CD14-positive monocyte (primary cell): ENCODE measurements at regions not wholly inside any gene's neighbourhood (a gene's known extent, or its start where the extent isn't known, plus 50 kb on each side); places are given as distances from the start of the nearest gene placed in this dataset. TPM values are rescaled to one million over a fixed set of nuclear protein-coding genes. Genes with fewer than 3 reads are reported as not detected.

Source experiments
- DNase-seq, 3 donors: peaks; one replicate each; pipeline ENCODE4 v3.0.0-alpha.2; 2011 to 2022
- H2AFZ ChIP-seq: 2 replicates; pipeline ENCODE4 v1.6.0; 2012; ENCODE audit warnings: mild to moderate bottlenecking, low read depth, low read length, inconsistent platforms; ENCODE audit not compliant: insufficient read depth, poor library complexity, severe bottlenecking
- H3K27ac ChIP-seq, 2 donors: 1 replicate in 1 of 2; 2 replicates in 1 of 2; pipeline ENCODE4 v1.5.1; 2012 to 2013; ENCODE audit warnings: low read length in 2 of 2, control low read depth in 1 of 2, inconsistent platforms in 1 of 2, low read depth in 1 of 2, mild to moderate bottlenecking in 1 of 2
- H3K27me3 ChIP-seq, 2 donors: one replicate each; pipeline versions ENCODE4 v1.6.0 to v1.6.1; 2011 to 2013; ENCODE audit warnings: low read length in 2 of 2; ENCODE audit not compliant: control insufficient read depth in 2 of 2, insufficient read depth in 2 of 2
- H3K36me3 ChIP-seq, 2 donors: replicated peaks in 1 of 2; 1 replicate in 1 of 2; 2 replicates in 1 of 2; pipeline versions ENCODE4 v1.5.1 to v1.6.1; 2012 to 2013; ENCODE audit warnings: low read length in 2 of 2, control low read depth in 1 of 2, inconsistent platforms in 1 of 2, mild to moderate bottlenecking in 1 of 2; ENCODE audit not compliant: insufficient read depth in 2 of 2, control insufficient read depth in 1 of 2
- H3K4me1 ChIP-seq, 2 donors: 1 replicate in 1 of 2; 2 replicates in 1 of 2; pipeline versions ENCODE4 v1.5.1 to v1.6.1; 2012 to 2013; ENCODE audit warnings: low read length in 2 of 2, control low read depth in 1 of 2, inconsistent platforms in 1 of 2, mild to moderate bottlenecking in 1 of 2, moderate library complexity in 1 of 2; ENCODE audit not compliant: insufficient read depth in 2 of 2, control insufficient read depth in 1 of 2
- H3K4me2 ChIP-seq: replicated peaks from 2 replicates; pipeline ENCODE3; 2012; ENCODE audit warnings: low read length, moderate library complexity, mild to moderate bottlenecking; ENCODE audit not compliant: poor library complexity, severe bottlenecking; ENCODE audit errors: extremely low read depth
- H3K4me3 ChIP-seq, 3 experiments: fragments of 200-600 bp in 1 of 3; sonication (generic) in 1 of 3; replicated peaks in 1 of 3; 1 replicate in 2 of 3; 2 replicates in 1 of 3; pipeline ENCODE4 v1.5.1; 2011 to 2013; ENCODE audit warnings: low read length in 3 of 3, mild to moderate bottlenecking in 3 of 3, control low read depth in 2 of 3, low read depth in 2 of 3, inconsistent platforms in 1 of 3, moderate library complexity in 1 of 3
- H3K79me2 ChIP-seq: 2 replicates; pipeline ENCODE4 v1.6.0; 2012; ENCODE audit warnings: mild to moderate bottlenecking, control low read depth, inconsistent platforms, low read length, moderate library complexity; ENCODE audit not compliant: insufficient read depth
- H3K9ac ChIP-seq: 2 replicates; pipeline ENCODE4 v1.6.0; 2017; ENCODE audit warnings: low read length, mild to moderate bottlenecking; ENCODE audit not compliant: insufficient read depth, poor library complexity, severe bottlenecking
- H3K9me3 ChIP-seq, 2 donors: replicated peaks in 1 of 2; 1 replicate in 1 of 2; 2 replicates in 1 of 2; pipeline versions ENCODE4 v1.5.1 to v1.6.1; 2012 to 2013; ENCODE audit warnings: low read length in 2 of 2, control low read depth in 1 of 2; ENCODE audit not compliant: control insufficient read depth in 1 of 2, insufficient read depth in 1 of 2
- H4K20me1 ChIP-seq: 2 replicates; pipeline ENCODE4 v1.6.0; 2012; ENCODE audit warnings: mild to moderate bottlenecking, low read length, control low read depth, moderate library complexity; ENCODE audit not compliant: insufficient read depth
- H3K27ac Mint-ChIP-seq, 7 donors: one replicate each; pipeline ENCODE4 v1.8.0; 2020; ENCODE audit warnings: mild to moderate bottlenecking in 7 of 7, mixed read lengths in 7 of 7, moderate library complexity in 6 of 7, inconsistent platforms in 2 of 7
- H3K27me3 Mint-ChIP-seq, 3 donors: one replicate each; pipeline ENCODE4 v1.8.0; 2021 to 2022; ENCODE audit warnings: low read depth in 3 of 3, mild to moderate bottlenecking in 3 of 3, mixed read lengths in 3 of 3, moderate library complexity in 3 of 3, inconsistent platforms in 1 of 3
- H3K36me3 Mint-ChIP-seq, 2 donors: one replicate each; pipeline ENCODE4 v1.8.0; 2020; ENCODE audit warnings: mixed read lengths in 2 of 2, inconsistent platforms in 1 of 2, mild to moderate bottlenecking in 1 of 2
- H3K4me1 Mint-ChIP-seq: one replicate; pipeline ENCODE4 v1.8.0; 2020; ENCODE audit warnings: mild to moderate bottlenecking, mixed read lengths
- H3K4me3 Mint-ChIP-seq, 2 donors: one replicate each; pipeline ENCODE4 v1.8.0; 2020; ENCODE audit warnings: mild to moderate bottlenecking in 2 of 2, mixed read lengths in 2 of 2, moderate library complexity in 1 of 2
- H3K9me3 Mint-ChIP-seq, 7 donors: one replicate each; pipeline ENCODE4 v1.8.0; 2020 to 2022; ENCODE audit warnings: mixed read lengths in 7 of 7, mild to moderate bottlenecking in 6 of 7, moderate library complexity in 6 of 7, inconsistent platforms in 2 of 7
- CTCF ChIP-seq: fragments of 200-600 bp; IDR thresholded peaks from one replicate; pipeline ENCODE4 v1.8.0; 2022; ENCODE audit warnings: antibody characterized with exemption, mild to moderate bottlenecking
- WGBS: methylation state at CpG from one replicate; pipeline ENCODE4 v1.1.5; 2013; ENCODE audit warnings: missing lambda C conversion rate; ENCODE audit not compliant: insufficient coverage; 5-methylcytosine and 5-hydroxymethylcytosine counted together
- intact Hi-C, 2 donors: fragments of 100-400 bp; cut with micrococcal nuclease; formaldehyde crosslinking; loops; one replicate each; pipeline versions ENCODE4 v1.15.0 to v1.15.1; 2023
- small RNA-seq: library from RNA; depleted of rRNA; stranded (forward); fragments of <200 nt; gene quantifications from one replicate; pipeline ENCODE3, GENCODE V24; 2012; ENCODE audit warnings: low read depth; ENCODE audit not compliant: insufficient read length

- no peak overlapping the region for H2AFZ ChIP-seq
- no peak for TF ChIP-seq CTCF
- no peak for DNase-seq
- Mint-ChIP-seq H3K4me3 (no peak overlapping the region), H3K9me3 (peaks cover under 1 to 10% (median 2%) of the 10 kb centered on the region in 7 donors), H3K27me3 (peaks cover 0 to 4% (median 0%) of the 10 kb centered on the region in 3 donors), H3K36me3 (no peaks in the 10 kb centered on the region), H3K4me1 (no peaks in the 10 kb centered on the region), H3K27ac (no peak overlapping the region)
- no peaks in the 10 kb centered on the region for H3K27me3 ChIP-seq
- no peaks in the 10 kb centered on the region for H3K9me3 ChIP-seq
- H3K36me3 ChIP-seq, result no peaks in the 10 kb centered on the region
- intact Hi-C loops, result no loop called here
- H3K4me3 ChIP-seq, result no peak overlapping the region
- H3K9ac ChIP-seq, result no peak overlapping the region
- no peaks in the 10 kb centered on the region for H3K4me1 ChIP-seq
- 83% methylated on average over 5 of the region's 6 CpGs for WGBS
- no peaks in the 10 kb centered on the region for H3K79me2 ChIP-seq
- no peak overlapping the region for H3K27ac ChIP-seq
- no peak overlapping the region for H3K4me2 ChIP-seq
- no peaks in the 10 kb centered on the region for H4K20me1 ChIP-seq
These were observed 53.7 kb upstream of the SLC4A10 start for GRCh38 chr2:161570424-161571050.

DNA sequence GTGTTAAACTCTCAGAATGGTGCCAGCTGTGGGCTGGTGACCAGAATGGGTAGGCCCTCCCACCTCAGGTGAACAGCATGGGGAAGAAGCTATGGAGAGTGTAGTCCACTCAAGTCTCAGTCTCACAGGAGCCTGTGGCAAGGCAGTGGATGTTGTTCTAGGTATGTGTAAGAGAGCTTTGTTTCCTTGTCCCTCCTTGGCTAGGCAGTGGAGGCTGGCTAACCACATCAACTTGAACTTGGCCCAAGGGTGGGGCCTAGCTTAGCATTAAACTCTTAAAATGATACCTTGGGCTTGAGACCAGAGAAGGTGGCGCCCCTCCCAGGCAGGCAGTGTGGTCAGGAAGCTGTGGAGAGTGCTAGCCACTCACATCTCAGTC is 53.2 kb upstream of the SLC4A10 start:
- Mint-ChIP-seq H3K4me1 (no peaks in the 10 kb centered on the region), H3K27me3 (peaks cover 0 to 4% (median 0%) of the 10 kb centered on the region in 3 donors), H3K36me3 (no peaks in the 10 kb centered on the region), H3K9me3 (peaks cover 0 to 12% (median 2%) of the 10 kb centered on the region in 7 donors), H3K27ac (no peak overlapping the region), H3K4me3 (no peak overlapping the region)
- Histone ChIP-seq H4K20me1 (no peaks in the 10 kb centered on the region), H3K27me3 (no peaks in the 10 kb centered on the region), H2AFZ (no peak overlapping the region), H3K4me3 (no peak overlapping the region), H3K4me2 (no peak overlapping the region), H3K4me1 (no peaks in the 10 kb centered on the region), H3K9ac (no peak overlapping the region), H3K36me3 (no peaks in the 10 kb centered on the region), H3K79me2 (no peaks in the 10 kb centered on the region), H3K27ac (no peak overlapping the region), H3K9me3 (no peaks in the 10 kb centered on the region)
- intact Hi-C loops, result no loop called here
- TF ChIP-seq CTCF, result no peak
- no peak for DNase-seq
- WGBS, result no CpG with 5 or more reads among the region's 1 CpG

Small RNA genes lying in the stretch of these regions (small RNA-seq; reads per million reads assigned to genes)
- not detected for gene RF01210
